ENCODE measurements at regions not wholly inside any gene's neighbourhood (a gene's known extent, or its start where the extent isn't known, plus 50 kb on each side); places are given as distances from the start of the nearest gene placed in this dataset.
"Not testable (repeated sequence)": the region's sequence is repeated elsewhere in the genome, so short reads cannot be mapped to it uniquely, and the experiment has no call there.

DNA sequence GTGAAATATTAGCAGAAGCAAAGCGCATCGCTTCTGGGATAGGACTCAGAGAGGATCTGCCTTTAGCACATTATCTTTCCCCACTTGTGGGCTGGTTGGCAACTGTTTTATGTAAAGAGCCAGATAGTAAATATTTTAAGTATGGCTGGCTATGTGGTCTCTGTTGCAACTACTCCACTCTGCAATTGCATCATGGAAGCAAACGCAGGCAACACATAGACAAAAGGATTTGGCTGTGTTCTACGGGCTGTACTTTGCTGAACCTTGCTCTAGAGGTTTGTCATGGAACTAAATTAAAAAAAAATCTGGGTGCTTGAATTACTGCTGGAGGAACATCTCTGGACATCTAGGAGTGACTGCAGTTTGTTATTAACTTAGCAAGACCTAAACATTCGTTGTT lies 307.8 kb upstream of the TPK1 start:
- Mint-ChIP-seq H3K9me3 (no peaks in the 10 kb centered on the region), H3K27me3 (ENCODE audit: insufficient read depth) (no peaks in the 10 kb centered on the region), H3K4me1 (ENCODE audit: low read depth) (no peaks in the 10 kb centered on the region), H3K27ac (no peak overlapping the region), H3K4me3 (no peak overlapping the region), H3K36me3 (ENCODE audit: low read depth) (no peaks in the 10 kb centered on the region)
- intact Hi-C loops (cut with micrococcal nuclease): no loop called here
- no peak for DNase-seq (ENCODE audit: low spot score)

DNA sequence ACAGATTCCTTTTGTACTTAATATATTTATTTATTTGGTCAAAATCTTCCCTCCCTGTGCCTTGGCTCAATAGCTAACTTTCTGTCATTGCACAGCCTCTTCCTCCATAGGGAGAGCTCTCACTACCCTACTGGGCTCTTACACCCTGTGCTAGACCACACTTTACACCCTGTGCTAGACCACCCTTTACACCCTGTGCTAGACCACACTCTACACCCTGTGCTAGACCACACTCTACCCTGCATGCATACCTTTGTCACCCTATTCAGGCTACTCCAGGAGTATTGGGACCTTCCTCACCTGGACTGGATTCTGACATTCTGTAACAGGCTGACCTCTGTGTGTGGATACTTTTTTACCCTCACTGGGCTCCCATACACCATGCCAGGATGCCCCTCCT lies 298.5 kb upstream of the TPK1 start:
- no peak for DNase-seq (ENCODE audit: low spot score)
- no peaks in the 10 kb centered on the region for H3K27me3 Mint-ChIP-seq (ENCODE audit: insufficient read depth)
- no peaks in the 10 kb centered on the region for H3K4me1 Mint-ChIP-seq (ENCODE audit: low read depth)
- no peak overlapping the region for H3K27ac Mint-ChIP-seq
- no peaks in the 10 kb centered on the region for H3K36me3 Mint-ChIP-seq (ENCODE audit: low read depth)
- intact Hi-C loops (cut with micrococcal nuclease): no loop called here
- no peak overlapping the region for H3K4me3 Mint-ChIP-seq
- H3K9me3 Mint-ChIP-seq: no peaks in the 10 kb centered on the region

- Mint-ChIP-seq H3K4me1 (ENCODE audit: low read depth) (no peaks in the 10 kb centered on the region), H3K36me3 (ENCODE audit: low read depth) (no peaks in the 10 kb centered on the region), H3K4me3 (no peak overlapping the region), H3K27me3 (ENCODE audit: insufficient read depth) (no peaks in the 10 kb centered on the region), H3K27ac (no peak overlapping the region), H3K9me3 (no peaks in the 10 kb centered on the region)
- intact Hi-C loops (cut with micrococcal nuclease): no loop called here
- DNase-seq (ENCODE audit: low spot score): no peak
These were observed 287.6 kb upstream of the TPK1 start for GRCh38 chr7:145123502-145123901.

DNA sequence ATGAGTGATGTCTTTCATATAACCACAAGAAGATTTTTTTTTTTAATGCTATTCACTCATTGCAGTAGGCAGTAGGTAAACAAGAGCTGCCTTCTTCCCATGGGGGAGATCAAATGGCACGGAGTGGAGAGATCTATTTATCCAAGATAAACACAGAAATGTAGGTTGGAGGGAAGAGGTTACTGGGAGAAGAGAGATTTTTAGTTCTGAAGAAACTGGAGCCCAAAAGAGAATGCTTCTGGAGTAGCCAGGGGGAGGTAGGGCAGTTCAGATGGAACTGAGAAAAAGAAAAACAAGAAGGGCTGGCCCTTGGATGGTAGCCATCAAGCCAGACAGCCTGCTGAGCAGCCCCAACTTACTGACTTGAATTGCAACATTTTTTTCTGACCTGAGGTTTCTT lies 270.1 kb upstream of the TPK1 start:
- Mint-ChIP-seq H3K27me3 (ENCODE audit: insufficient read depth) (no peaks in the 10 kb centered on the region), H3K4me1 (ENCODE audit: low read depth) (no peaks in the 10 kb centered on the region), H3K27ac (no peak overlapping the region), H3K4me3 (no peak overlapping the region), H3K36me3 (ENCODE audit: low read depth) (no peaks in the 10 kb centered on the region), H3K9me3 (no peaks in the 10 kb centered on the region)
- DNase-seq (ENCODE audit: low spot score): no peak
- intact Hi-C loops (cut with micrococcal nuclease): no loop called here

DNA sequence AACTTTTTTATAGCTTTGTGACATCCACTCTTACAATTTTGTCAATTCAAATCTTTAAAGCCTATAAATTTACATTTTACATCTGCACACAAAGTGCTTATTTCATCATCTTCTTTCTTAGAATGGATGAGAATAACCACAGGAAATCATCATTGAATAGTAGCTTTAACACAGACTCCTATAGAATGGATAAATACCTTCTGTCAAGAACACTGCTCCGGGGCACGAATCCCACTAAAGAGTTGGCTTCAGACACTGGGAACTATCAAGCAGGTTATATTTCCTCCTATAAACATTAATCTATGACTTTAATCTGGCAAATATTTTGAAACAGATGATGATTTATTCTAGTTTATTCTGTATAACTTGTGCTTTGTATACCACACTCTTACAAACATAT lies 269.7 kb upstream of the TPK1 start:
- intact Hi-C loops (cut with micrococcal nuclease): no loop called here
- no peaks in the 10 kb centered on the region for H3K27me3 Mint-ChIP-seq (ENCODE audit: insufficient read depth)
- H3K27ac Mint-ChIP-seq: no peak overlapping the region
- no peak overlapping the region for H3K4me3 Mint-ChIP-seq
- H3K36me3 Mint-ChIP-seq (ENCODE audit: low read depth): no peaks in the 10 kb centered on the region
- no peaks in the 10 kb centered on the region for H3K4me1 Mint-ChIP-seq (ENCODE audit: low read depth)
- no peaks in the 10 kb centered on the region for H3K9me3 Mint-ChIP-seq
- DNase-seq (ENCODE audit: low spot score): no peak

DNA sequence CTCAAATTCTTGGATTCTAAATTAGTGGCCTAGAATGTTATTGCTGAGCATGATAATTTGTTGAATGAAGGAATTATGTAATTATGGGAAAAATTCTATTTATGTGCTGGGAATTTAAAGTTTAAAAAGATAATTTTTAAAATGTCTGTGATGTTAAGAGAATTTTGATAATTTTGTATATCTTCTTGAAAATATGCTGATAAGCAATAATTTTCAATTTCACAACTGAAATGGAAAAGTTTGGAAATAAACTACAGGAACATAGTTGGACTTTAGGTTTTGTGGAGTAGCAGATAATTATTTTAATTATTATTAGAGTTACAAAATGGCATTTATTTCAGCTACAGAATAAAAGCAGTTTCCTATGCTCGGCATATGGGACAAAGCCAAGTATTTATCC lies 268.5 kb upstream of the TPK1 start:
- Mint-ChIP-seq H3K36me3 (ENCODE audit: low read depth) (no peaks in the 10 kb centered on the region), H3K27ac (no peak overlapping the region), H3K4me3 (no peak overlapping the region), H3K4me1 (ENCODE audit: low read depth) (no peaks in the 10 kb centered on the region), H3K27me3 (ENCODE audit: insufficient read depth) (no peaks in the 10 kb centered on the region), H3K9me3 (no peaks in the 10 kb centered on the region)
- DNase-seq (ENCODE audit: low spot score): no peak
- intact Hi-C loops (cut with micrococcal nuclease): no loop called here

- H3K4me3 Mint-ChIP-seq; H3K9me3 Mint-ChIP-seq; H3K27me3 Mint-ChIP-seq (ENCODE audit: insufficient read depth); H3K4me1 Mint-ChIP-seq (ENCODE audit: low read depth); H3K36me3 Mint-ChIP-seq (ENCODE audit: low read depth); DNase-seq (ENCODE audit: low spot score); H3K27ac Mint-ChIP-seq; intact Hi-C loops (cut with micrococcal nuclease): not testable (repeated sequence)
These were observed 266.3 kb upstream of the TPK1 start for GRCh38 chr7:145102199-145102598.

- Mint-ChIP-seq H3K4me1 (ENCODE audit: low read depth) (no peaks in the 10 kb centered on the region), H3K9me3 (no peaks in the 10 kb centered on the region), H3K27ac (no peak overlapping the region), H3K36me3 (ENCODE audit: low read depth) (no peaks in the 10 kb centered on the region), H3K27me3 (ENCODE audit: insufficient read depth) (peaks cover 2% of the 10 kb centered on the region), H3K4me3 (no peak overlapping the region)
- no peak for DNase-seq (ENCODE audit: low spot score)
- intact Hi-C loops (cut with micrococcal nuclease): no loop called here
These were observed 256.9 kb upstream of the TPK1 start for GRCh38 chr7:145092766-145093165.

DNA sequence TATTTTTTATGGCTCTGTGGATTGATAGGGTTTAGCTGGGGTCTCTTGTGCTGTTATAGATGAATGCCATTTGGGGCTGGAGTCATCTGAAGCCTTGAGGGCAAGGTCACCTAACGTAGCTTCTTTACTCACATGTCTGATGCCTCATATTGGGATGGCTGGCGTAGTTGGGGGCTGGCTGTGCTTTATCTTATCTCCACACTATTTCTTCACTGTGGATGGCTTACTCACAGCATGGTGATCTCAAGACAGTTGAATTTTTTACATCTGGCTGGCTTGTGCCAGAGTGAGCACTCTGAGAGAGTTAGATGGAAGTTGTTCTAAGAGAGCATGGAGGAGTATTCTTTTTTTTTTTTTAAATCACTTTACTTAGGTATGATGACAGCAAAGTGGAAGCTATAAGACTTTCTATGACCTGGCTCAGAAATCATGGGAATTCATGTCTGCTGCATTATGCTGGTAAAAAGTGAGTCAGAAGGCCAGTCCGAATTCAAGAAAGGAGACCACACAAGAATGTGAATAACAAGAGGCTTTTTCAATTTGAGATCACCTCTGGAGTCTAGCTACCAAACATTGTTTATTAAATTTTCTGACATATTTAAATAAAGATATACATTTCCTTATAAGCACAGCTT lies 252.4 kb upstream of the TPK1 start:
- H3K27ac Mint-ChIP-seq: no peak overlapping the region
- H3K27me3 Mint-ChIP-seq (ENCODE audit: insufficient read depth): peaks cover 2% of the 10 kb centered on the region
- DNase-seq (ENCODE audit: low spot score): no peak
- H3K4me3 Mint-ChIP-seq: no peak overlapping the region
- H3K9me3 Mint-ChIP-seq: no peaks in the 10 kb centered on the region
- H3K4me1 Mint-ChIP-seq (ENCODE audit: low read depth): no peaks in the 10 kb centered on the region
- no peaks in the 10 kb centered on the region for H3K36me3 Mint-ChIP-seq (ENCODE audit: low read depth)
- intact Hi-C loops (cut with micrococcal nuclease): no loop called here

DNA sequence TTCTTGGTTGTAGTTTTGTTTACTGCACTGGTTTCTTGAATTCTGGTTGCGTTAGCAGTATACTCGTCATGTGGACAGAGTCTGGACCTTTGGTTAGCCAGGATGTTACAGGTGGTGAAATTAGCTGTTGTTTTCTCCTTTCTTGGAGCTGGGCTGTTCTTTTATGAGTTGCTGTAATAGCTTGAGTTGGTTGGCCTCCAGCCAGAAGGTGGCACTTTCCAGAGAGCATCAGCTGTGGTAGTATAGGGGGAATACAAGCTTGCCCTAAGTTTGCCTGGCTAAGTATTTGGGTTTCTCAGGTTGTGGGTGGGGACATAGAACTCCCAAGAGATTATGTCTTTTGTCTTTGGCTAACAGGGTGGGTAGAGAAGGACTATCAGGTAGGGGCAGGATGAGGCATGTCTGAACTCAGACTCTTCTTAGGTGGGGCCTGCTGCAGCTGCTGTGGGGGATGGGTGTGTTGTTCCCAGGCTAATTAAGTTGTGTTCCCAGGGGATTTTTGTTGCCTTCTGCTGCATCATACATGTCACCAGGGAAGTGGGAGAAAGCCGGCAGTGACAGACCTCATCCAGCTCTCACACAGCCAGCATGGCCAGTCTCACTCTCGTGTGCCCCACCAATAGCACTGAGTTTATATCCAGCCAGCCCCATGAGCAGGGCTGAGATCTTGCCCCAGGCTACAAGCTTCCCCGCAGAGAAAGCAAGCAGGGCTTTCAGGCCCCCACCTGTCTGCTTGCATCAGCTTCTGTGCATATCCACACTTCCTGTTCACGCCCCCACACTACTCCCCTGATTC lies 246.7 kb upstream of the TPK1 start:
- Mint-ChIP-seq H3K9me3 (no peaks in the 10 kb centered on the region), H3K4me3 (no peak overlapping the region)

GRCh38 chr7:145065473-145065872 lies 229.6 kb upstream of the TPK1 start:
- no peaks in the 10 kb centered on the region for H3K36me3 Mint-ChIP-seq (ENCODE audit: low read depth)
- no peak overlapping the region for H3K27ac Mint-ChIP-seq
- no peaks in the 10 kb centered on the region for H3K9me3 Mint-ChIP-seq
- no peaks in the 10 kb centered on the region for H3K27me3 Mint-ChIP-seq (ENCODE audit: insufficient read depth)
- H3K4me3 Mint-ChIP-seq: no peak overlapping the region
- intact Hi-C loops (cut with micrococcal nuclease): no loop called here
- DNase-seq (ENCODE audit: low spot score): no peak
- no peaks in the 10 kb centered on the region for H3K4me1 Mint-ChIP-seq (ENCODE audit: low read depth)

More for the DNA sequence above, 246.7 kb upstream of the TPK1 start:
- H3K27me3 Mint-ChIP-seq (ENCODE audit: insufficient read depth): peaks cover 3% of the 10 kb centered on the region
- intact Hi-C loops (cut with micrococcal nuclease): no loop called here
- no peaks in the 10 kb centered on the region for H3K36me3 Mint-ChIP-seq (ENCODE audit: low read depth)
- H3K27ac Mint-ChIP-seq: no peak overlapping the region
- H3K4me1 Mint-ChIP-seq (ENCODE audit: low read depth): no peaks in the 10 kb centered on the region
- DNase-seq (ENCODE audit: low spot score): no peak

DNA sequence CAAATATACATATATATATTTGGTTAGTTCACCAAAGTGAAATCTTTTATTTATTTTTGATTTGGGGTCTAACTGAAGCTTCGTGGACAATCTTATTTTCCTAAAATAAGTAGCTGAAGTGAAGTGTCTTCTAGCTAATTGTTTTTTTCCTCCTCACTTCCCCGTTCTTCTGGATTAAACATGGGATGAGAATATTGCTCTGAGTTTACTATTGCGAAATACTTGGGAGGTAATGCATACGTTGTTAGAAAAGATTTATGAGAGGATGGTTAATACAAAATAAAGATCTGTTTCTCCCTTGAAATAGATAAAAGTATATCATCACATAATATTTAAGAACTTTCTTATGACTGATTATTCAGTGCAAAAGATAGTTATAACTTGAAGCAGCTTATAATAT lies 228.3 kb upstream of the TPK1 start:
- no peaks in the 10 kb centered on the region for H3K9me3 Mint-ChIP-seq
- no peaks in the 10 kb centered on the region for H3K27me3 Mint-ChIP-seq (ENCODE audit: insufficient read depth)
- intact Hi-C loops (cut with micrococcal nuclease): no loop called here
- no peaks in the 10 kb centered on the region for H3K36me3 Mint-ChIP-seq (ENCODE audit: low read depth)
- H3K27ac Mint-ChIP-seq: no peak overlapping the region
- H3K4me1 Mint-ChIP-seq (ENCODE audit: low read depth): no peaks in the 10 kb centered on the region
- DNase-seq (ENCODE audit: low spot score): no peak
- H3K4me3 Mint-ChIP-seq: no peak overlapping the region

GRCh38 chr7:145053781-145054180 lies 217.9 kb upstream of the TPK1 start:
- no peaks in the 10 kb centered on the region for H3K4me1 Mint-ChIP-seq (ENCODE audit: low read depth)
- no peaks in the 10 kb centered on the region for H3K9me3 Mint-ChIP-seq
- H3K27me3 Mint-ChIP-seq (ENCODE audit: insufficient read depth): no peaks in the 10 kb centered on the region

DNA sequence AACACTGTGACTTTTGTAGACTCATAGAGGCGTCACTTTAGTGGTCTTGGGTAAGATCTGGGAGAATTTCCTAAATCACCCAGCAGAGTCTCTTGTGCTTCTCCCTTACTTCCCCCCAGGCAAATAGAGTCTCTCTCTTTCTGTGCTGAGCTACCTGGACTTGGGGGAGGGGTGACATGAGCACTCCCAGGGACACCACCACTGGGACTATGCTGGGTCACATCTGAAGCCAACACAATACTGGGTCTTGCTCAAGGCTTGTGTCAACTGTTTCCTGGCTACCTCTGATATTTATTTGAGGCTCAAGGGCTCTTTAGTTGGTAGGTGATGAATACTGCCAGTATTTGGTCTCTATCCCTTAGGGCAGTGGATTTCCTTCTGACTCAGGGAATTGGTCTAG lies 214.6 kb upstream of the TPK1 start:
- Mint-ChIP-seq H3K27me3 (ENCODE audit: insufficient read depth) (no peaks in the 10 kb centered on the region), H3K27ac (no peak overlapping the region), H3K36me3 (ENCODE audit: low read depth) (no peaks in the 10 kb centered on the region), H3K4me1 (ENCODE audit: low read depth) (no peaks in the 10 kb centered on the region), H3K9me3 (no peaks in the 10 kb centered on the region), H3K4me3 (no peak overlapping the region)
- intact Hi-C loops (cut with micrococcal nuclease): no loop called here
- DNase-seq (ENCODE audit: low spot score): no peak

More at GRCh38 chr7:145053781-145054180, 217.9 kb upstream of the TPK1 start:
- H3K4me3 Mint-ChIP-seq: no peak overlapping the region
- H3K36me3 Mint-ChIP-seq (ENCODE audit: low read depth): no peaks in the 10 kb centered on the region
- intact Hi-C loops (cut with micrococcal nuclease): no loop called here
- no peak for DNase-seq (ENCODE audit: low spot score)
- H3K27ac Mint-ChIP-seq: no peak overlapping the region

Data from activated T-helper 1 cell treated with anti-CD3 and anti-CD28 coated beads, Interleukin-12 subunit alpha, Interleukin-12 subunit beta, Interleukin-2, Interleukin-4 antibody, amounts not matched to agents 30 ng/mL and 10 ng/mL and 1 ng/mL, durations not matched to agents 14 hours and 24 hours and 36 hours (primary cell).